HG03342 (cell line): ENCODE measurements at regions not wholly inside any gene's neighbourhood (a gene's known extent, or its start where the extent isn't known, plus 50 kb on each side); places are given as distances from the start of the nearest gene placed in this dataset.
"Not testable (repeated sequence)": the region's sequence is repeated elsewhere in the genome, so short reads cannot be mapped to it uniquely, and the experiment has no call there.

Source experiments
- ATAC-seq: cut with Tn5 transposase; IDR thresholded peaks from one replicate; pipeline ENCODE4 v1.9.1; 2021; ENCODE audit warnings: mild to moderate bottlenecking, moderate library complexity; ENCODE audit not compliant: unreplicated experiment

DNA sequence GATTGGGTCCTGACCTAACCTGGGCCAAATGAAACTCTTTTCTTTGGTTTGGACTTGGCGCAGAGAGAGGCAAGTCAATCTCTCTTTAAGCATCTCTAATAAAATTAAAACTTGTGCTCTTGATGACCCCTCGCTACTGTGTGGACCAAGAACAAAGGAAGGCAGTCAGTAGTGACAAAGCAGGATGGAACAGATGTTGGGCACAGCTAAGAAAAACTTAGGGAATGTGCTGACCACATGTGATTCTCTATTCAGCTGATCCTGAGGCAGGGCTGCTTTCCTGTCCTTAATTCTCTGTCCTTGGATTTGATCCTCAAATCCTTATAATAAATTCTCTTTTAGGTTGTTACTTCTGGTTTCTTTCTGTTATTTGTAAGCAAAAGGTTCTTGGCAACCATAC is 259.9 kb downstream of the ZIC1 start:
- ATAC-seq = no peak

DNA sequence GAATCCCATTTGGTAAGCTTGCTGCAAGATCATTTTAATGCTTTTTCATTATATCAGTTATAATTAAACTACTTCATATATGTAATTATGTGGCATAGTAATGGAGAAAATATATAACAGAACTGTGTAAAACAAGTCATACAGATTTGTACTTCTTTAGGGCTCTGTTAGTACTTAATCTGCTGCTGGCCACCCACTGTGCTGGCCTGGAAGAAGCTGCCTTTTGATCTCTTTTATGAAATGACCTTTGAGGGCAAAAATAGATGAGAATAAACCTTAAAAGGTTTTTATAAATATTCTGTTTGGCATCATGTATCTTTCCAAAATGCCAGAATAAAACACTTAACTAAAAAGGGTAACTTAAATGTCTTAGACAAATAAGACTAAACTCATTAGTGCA is 262.9 kb downstream of the ZIC1 start:
- no peak for ATAC-seq

DNA sequence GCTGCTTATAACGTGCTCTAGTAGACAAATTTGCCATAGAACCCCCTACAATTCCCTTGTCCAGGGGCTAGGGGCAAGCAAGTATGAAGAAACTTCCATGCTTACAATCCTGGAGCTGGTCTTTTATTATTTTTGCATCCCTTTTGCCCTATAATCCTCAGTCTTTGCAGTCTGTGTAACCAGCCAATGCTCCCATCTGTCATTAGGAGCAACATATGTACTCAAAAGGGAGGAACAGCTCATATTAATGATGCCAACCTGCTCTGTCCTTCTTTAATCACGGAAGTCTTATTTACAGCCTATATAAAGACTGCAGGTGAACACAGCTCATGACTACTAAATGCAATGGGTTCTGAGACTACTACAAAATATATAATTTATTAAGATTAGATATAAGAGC is 263.3 kb downstream of the ZIC1 start:
- no peak for ATAC-seq

DNA sequence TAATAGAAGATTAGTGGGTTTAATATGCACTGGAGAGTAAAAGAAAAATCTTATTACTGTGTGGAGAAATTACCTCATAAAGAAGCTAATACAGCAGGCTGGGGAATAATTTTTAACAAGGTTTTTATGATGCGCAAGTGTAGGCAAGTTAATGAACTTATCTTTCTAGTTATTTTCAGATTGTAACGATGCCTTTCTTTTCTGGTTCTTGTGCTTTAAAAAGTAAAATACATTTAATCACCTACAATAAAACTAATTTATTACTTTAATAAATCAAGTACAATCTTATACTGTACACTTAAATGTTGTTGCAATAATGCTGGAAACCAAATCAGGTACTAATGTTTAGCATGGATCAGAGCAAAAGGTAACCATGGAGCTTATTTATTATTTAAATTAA is 266.6 kb downstream of the ZIC1 start:
- no peak for ATAC-seq

DNA sequence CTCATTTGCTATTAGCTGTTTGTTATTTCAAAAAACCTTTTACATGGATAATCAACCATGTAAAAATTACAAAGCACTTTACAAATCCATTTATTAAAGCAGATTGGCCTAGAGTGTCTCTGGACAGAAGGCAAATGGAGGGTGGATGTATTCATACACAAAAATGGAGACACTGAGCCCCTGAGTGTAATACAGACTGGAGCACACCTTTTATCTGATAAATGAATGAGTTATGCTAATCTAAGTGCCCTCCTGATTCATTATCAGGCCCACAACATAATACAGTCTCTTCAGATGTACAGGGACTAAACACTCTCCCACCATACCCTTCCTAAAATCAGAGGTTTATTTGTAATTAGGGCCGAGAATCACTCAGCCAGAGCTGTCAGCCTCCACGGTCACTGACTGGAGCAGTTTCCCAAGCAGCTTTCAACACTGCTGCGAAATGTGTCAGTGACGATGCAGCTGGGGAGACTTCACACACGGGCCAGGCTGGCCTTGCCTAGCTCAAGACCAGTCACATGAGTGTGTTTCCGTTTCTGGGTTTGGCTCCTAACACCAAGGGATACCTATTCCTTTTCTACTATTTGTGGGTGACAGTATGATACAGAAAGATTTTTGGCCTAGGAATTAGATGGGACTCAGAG is 271.8 kb downstream of the ZIC1 start:
- ATAC-seq = no peak

DNA sequence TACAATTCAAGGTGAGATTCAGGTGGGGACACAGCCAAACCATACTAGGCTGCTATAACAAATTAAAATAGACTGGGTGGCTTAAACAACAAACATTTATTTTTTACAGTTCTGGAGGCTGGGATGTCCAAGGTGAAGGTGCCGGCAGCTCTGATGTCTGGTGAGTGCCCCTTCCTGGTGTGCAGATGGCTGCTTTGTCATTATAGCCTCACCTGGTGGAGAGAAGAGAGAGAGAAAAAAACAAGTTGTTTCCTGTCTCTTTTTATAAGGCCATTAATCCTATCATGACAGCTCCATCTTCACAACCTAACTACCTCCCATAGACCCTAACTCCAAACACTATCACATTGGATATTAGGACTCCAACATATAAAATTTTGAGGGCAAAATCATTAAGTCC is 279.7 kb downstream of the ZIC1 start:
- no peak for ATAC-seq

DNA sequence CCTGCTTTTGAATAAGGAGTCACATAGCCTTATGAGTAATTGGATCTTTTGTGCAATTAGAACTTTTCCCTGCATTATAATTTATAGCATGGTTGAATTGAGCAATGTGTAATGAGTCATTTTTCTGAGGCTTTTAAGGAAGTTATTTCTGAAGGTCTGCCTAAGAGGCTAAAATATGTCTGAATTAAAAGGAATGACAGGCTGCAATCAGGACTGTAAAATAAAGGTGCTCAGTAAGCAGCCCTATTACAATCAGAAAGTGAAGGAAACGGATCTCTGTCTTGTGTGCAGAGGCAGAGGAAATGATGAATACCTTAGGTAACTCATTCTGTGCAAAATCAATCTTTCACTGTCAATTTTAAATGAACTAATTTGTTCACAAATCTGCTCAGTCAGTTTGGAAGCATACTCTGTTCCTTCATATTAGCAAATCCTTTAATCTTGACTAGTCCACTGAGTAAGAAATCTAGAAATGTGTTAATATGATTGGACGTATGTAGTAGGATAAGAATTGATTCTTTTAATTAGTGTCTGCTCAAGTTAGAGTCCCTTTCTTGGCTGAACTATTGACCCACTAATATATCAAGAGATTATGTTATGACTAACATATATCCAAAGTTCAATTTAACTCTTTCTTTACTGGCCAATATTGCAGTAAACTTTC is 290.1 kb downstream of the ZIC1 start:
- ATAC-seq = no peak

DNA sequence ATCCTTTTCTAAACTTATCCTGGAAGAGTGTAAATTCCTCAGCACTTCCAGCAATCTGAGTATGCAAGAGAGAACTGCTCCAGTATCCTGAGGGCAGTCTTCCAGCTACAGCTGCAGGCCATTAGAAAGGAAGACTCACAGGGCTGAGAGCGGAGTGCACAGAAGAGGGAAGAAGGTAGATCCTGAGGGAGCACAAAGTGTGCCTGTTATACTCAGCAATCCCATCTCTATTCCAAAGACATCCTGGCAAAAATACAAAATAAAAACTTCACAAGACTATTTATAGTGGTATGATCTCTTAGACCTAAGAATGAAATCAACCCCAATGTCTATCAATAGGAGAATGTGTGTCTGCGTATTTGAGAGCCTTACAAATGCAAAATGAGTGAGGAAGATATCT is 292.0 kb downstream of the ZIC1 start:
- no peak for ATAC-seq

DNA sequence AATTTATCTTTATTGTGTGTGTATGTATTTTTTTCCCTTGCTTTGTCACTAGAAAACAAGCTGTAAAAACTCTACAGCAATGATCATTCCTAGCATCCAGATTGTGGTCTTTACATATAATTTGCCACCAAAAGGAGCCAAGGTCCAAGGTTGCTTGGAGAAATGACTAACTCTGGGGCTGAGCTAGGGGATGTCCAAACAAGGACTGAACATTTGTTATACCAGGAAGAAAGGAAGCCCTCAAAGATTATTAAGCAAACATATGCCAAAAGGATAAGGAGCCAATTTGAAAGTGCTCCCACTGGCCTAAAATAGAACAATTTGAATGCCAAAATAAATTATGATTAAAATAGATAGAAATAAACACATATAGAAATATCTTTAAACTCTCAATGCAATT is 293.3 kb downstream of the ZIC1 start:
- ATAC-seq = no peak

DNA sequence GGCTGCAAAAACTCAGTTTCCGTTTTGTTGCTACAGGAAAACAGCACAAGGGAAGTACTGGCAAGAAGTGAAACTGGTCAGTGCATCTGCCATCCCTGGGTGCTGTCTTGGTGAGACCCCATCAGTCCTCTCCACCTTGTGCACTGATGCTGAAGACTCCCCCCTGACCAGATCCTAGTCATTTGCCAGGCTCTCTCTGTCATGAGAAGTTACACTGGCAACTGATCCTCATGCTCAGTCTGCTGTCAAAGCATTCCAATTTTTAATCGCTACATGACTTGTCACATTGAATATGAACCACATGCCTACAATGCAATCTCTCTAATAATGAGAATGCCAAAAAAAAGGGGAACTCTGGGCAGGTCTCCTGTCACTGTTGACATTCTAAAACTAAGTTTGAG is 296.5 kb downstream of the ZIC1 start:
- no peak for ATAC-seq

DNA sequence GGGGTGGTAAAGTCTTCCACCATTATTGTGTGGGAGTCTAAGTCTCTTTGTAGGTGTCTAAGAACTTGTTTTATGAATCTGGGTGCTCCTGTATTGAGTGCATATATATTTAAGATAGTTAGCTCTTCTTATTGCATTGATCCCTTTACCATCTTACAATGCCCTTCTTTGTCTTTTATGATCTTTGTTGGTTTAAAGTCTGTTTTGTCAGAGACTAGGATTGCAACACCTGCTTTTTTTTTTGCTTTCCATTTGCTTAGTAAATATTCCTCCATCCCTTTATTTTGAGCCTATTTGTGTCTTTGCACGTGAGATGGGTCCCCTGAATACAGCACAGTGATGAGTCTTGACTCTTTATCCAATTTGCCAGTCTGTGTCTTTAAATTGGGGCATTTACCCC is 301.6 kb downstream of the ZIC1 start:
- not testable (repeated sequence) for ATAC-seq

DNA sequence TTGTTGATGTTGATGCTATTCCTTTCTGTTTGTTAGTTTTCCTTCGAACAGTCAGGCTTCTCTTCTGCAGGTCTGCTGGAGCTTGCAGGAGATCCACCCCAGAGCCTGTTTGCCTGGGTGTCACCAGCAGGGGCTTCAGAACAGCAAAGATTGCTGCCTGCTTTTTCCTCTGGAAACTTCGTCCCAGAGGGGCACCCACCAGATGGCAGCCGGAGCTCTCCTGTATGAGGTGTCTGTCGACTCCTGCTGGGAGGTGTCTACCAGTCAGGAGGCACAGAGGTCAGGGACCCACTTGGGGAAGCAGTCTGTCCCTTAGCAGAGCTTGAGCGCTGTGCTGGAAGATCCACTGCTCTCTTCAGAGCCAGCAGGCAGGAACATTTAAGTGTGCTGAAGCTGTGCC is 303.2 kb downstream of the ZIC1 start:
- ATAC-seq = no peak

DNA sequence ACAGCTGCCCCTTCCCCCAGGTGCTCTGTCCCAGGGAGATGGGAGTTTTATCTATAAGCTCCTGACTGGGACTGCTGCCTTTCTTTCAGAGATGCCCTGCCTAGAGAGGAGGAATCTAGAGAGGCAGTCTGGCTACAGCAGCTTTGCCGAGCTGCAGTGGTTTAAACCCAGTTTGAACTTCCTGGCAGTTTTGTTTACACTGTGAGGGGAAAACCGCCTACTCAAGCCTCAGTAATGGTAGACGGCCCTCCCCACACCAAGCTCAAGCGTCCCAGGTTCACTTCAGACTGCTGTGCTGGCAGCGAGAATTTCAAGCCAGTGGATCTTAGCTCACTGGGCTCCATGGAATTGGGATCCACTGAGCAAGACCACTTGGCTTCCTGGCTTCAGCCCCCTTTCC is 303.6 kb downstream of the ZIC1 start:
- not testable (repeated sequence) for ATAC-seq

DNA sequence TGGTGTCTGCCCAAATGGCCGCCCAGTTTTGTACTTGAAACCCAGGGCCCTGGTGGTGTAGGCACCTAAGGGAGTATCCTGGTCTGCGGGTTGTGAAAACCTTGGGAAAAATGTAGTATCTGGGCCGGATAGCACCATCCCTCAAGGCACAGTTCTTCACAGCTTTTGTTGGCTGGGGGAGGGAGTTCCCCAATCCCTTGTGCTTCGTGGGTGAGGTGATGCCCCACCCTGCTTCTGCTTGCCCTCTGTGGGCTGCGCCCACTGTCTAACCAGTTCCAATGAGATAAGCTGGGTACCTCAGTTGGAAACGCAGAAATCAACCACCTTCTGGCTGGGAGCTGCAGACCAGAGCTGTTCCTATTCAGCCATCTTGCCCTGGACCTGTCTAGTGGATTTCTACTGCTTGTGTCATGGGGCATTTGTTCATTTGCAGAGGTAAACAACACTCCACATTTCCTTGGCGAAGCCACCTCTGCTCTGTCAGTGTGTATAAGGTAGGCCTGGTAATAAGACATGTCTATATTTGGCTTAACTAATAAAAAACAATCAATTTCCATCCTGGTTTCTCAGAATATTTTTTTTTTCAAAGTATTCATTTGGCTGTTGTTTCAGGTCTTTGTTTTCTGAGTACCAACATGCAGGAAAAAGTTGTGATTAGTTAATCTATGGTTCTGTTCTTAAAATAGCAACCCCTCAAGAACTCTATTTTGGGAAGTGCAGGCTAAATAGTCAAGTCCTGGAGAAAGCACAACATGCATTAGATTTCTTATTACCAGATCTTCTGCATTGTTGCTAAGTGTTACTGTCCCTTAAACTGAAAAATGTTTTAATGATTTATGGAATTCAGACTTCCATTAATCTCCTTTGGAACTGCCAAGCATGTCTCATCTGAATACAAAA is 304.3 kb downstream of the ZIC1 start:
- no peak for ATAC-seq

DNA sequence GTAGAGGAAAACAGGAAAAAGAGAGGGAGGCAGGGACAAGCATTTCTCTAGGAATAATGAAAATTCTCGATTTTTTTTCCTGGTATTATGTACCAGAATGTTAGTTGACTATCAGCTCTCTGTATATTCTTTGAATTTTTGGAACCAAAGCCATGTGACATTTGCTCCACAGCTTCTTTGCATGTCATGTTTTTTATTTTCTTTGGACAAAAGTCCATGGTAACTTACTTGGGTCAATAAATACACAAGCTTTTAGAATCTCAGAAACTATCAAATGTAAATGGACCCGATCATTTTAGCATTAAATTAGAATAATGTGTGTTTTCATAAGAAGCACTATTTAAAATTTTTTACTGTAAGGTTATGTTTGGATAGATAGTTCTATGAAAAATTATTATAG is 320.5 kb downstream of the ZIC1 start:
- no peak for ATAC-seq

DNA sequence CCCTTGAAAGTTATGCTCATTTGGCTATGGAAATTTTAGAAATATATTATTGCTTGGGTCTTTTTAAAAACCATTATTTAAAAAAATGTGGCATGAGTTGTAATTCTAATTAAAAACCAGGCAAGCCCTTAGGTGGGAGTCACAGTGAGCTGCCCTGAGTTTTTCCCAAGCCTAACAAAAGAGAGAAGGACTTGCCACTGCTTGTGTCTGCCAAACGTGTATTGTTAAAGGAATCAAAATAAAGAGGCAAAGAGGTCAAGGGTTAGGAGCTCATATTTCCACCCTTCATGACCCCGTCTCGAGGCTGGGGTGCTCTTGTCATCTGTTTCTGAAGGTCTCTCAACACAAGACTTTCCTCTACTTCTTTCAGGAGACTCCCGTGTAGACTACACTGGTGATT is 321.1 kb downstream of the ZIC1 start:
- ATAC-seq = no peak

DNA sequence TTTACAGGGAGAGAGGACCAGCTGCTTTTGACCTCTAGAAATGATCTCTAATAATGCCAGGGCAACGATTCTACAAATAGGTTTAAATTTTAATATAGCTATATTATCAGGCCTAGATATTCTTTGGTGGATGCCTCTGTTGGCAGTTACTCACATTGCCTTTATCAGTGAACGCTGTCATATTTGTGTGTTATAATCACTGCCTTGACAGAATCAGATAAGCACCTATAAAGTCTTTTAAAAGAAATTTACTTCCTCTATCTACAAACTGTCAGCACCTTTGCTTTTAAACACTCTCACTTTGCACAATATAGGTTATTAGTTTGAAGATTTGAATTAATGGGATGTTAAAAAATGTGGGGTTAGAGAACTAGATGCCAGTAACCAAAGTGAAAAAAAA is 324.1 kb downstream of the ZIC1 start:
- no peak for ATAC-seq

DNA sequence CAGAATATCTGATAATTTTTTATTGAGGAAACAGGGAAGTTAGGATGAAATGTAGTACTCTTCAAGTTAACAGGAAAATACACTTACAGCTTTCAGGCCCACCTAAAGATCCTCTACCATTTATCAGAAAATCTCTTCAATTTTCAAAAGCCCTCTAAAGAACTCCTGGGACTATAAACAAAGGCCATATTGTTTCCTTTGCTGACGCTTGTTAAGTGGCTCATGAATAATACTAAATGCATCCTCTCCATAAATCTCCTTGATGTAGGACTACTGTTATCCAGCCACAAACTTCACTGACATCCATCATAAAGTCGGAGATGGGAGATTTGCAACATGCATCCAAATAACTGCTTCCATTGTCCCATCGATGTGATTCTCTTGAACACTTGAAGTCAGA is 326.5 kb downstream of the ZIC1 start:
- ATAC-seq = no peak

DNA sequence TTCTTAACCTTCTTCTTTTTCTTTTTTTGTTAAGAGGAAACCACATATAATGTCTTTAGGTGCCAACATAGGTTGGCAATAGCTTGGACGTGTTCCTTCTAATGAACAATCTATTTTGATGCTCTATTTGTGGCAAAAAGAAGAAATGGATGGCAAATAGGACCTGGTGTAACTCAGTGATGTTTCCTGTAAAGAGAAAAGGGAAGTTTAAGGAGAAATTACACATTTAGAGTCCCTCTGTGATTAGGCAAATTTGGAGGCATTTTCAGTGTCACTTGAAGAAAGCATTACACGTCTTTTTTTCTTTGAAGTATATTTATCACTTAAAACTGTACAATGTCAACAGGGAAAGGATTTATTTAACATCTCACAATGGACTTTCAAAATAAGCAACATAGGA is 327.1 kb downstream of the ZIC1 start:
- no peak for ATAC-seq

DNA sequence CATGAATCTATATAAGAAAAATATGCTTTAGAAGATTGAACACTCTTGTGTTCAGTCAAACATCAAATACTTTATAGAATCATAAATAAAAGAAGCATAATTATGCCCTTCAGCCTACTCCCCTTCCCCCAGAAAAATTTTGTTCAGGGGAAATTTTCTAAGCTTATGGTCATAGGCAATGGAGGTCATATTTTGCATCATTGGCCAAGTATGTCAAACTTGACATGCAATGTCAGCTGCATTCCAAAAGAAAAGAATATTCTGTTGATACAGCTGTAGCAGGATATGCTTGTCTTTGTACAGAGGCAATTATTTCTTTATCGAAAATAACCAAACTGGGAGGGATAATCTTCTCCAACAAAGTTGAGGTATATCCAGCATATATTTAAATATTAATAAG is 328.2 kb downstream of the ZIC1 start:
- no peak for ATAC-seq

DNA sequence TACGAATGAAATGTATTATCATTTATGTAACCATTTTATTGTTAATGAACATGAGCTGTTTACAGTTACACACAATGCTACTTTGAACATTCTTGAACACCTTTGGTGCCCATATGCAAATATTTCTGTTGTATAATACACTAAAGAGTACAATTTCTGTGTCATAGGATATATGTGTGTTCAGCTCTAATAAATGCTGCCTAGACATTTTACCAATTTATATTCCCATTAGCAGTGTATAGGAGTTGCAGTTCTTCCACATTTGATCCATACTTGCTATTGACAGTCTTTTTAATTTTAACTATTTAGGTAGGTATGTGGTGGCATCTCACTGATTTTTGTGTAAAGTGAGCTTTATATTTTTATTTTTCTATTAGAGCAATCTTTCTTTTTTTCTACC is 331.8 kb downstream of the ZIC1 start:
- no peak for ATAC-seq

DNA sequence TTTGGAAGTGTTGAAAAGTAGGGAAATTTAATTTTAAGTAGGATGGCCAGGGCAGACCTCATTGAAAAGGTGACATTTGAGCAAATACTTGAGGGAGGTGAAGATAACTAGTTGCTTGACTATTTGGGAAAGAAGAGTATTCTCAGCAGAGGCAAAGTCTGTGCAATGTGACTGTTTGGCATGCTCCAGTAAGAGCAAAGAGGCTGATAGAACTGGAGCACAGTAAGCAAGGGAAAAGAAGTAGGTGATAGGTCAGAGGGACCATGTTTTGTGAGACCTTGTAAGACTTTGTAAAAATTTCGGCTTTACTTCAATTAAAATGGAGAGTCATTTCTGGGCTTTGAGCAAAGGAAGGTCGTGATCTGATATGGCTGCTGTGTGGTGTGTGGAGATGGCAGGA is 335.8 kb downstream of the ZIC1 start:
- ATAC-seq = no peak
